Activated T-helper 1 cell treated with anti-CD3 and anti-CD28 coated beads, Interleukin-12 subunit alpha, Interleukin-12 subunit beta, Interleukin-2, Interleukin-4 antibody, amounts not matched to agents 30 ng/mL and 10 ng/mL and 1 ng/mL, durations not matched to agents 14 hours and 24 hours and 36 hours (primary cell): ENCODE measurements at regions not wholly inside any gene's neighbourhood (a gene's known extent, or its start where the extent isn't known, plus 50 kb on each side); places are given as distances from the start of the nearest gene placed in this dataset.
"Not testable (repeated sequence)": the region's sequence is repeated elsewhere in the genome, so short reads cannot be mapped to it uniquely, and the experiment has no call there.

Source experiments
- DNase-seq: peaks from one replicate; pipeline ENCODE4 v3.0.0; 2021; ENCODE audit warnings: low spot score
- H3K27ac Mint-ChIP-seq: one replicate; pipeline ENCODE4 v1.8.0; 2021; ENCODE audit warnings: mild to moderate bottlenecking, mixed read lengths
- H3K27me3 Mint-ChIP-seq: one replicate; pipeline ENCODE4 v1.8.0; 2022; ENCODE audit warnings: mild to moderate bottlenecking, moderate library complexity, mixed read lengths; ENCODE audit not compliant: insufficient read depth
- H3K36me3 Mint-ChIP-seq: one replicate; pipeline ENCODE4 v1.8.0; 2021; ENCODE audit warnings: low read depth, mixed read lengths
- H3K4me1 Mint-ChIP-seq: one replicate; pipeline ENCODE4 v1.8.0; 2021; ENCODE audit warnings: low read depth, mixed read lengths
- H3K4me3 Mint-ChIP-seq: one replicate; pipeline ENCODE4 v1.8.0; 2021; ENCODE audit warnings: mild to moderate bottlenecking, moderate library complexity, mixed read lengths
- H3K9me3 Mint-ChIP-seq: one replicate; pipeline ENCODE4 v1.8.0; 2021; ENCODE audit warnings: mixed read lengths
- intact Hi-C: fragments of 100-400 bp; cut with micrococcal nuclease; formaldehyde crosslinking; loops from one replicate; pipeline ENCODE4 v1.15.1; 2024

GRCh38 chr5:17103461-17103860 lies 114.0 kb upstream of the BASP1 start:
- no peaks in the 10 kb centered on the region for H3K36me3 Mint-ChIP-seq
- H3K4me1 Mint-ChIP-seq = no peaks in the 10 kb centered on the region
- H3K9me3 Mint-ChIP-seq = no peaks in the 10 kb centered on the region
- intact Hi-C loops = no loop called here
- no peak for DNase-seq
- H3K27ac Mint-ChIP-seq = no peak overlapping the region
- no peaks in the 10 kb centered on the region for H3K27me3 Mint-ChIP-seq
- H3K4me3 Mint-ChIP-seq = no peak overlapping the region

- intact Hi-C loops = no loop called here
- no peaks in the 10 kb centered on the region for H3K9me3 Mint-ChIP-seq
- no peaks in the 10 kb centered on the region for H3K36me3 Mint-ChIP-seq
- no peak overlapping the region for H3K4me3 Mint-ChIP-seq
- H3K27ac Mint-ChIP-seq = no peak overlapping the region
- no peaks in the 10 kb centered on the region for H3K27me3 Mint-ChIP-seq
- no peak for DNase-seq
- no peaks in the 10 kb centered on the region for H3K4me1 Mint-ChIP-seq
Observed at GRCh38 chr5:17105744-17106418, 111.5 kb upstream of the BASP1 start.

- Mint-ChIP-seq H3K4me1 (no peaks in the 10 kb centered on the region), H3K9me3 (no peaks in the 10 kb centered on the region), H3K27ac (no peak overlapping the region), H3K4me3 (no peak overlapping the region), H3K36me3 (no peaks in the 10 kb centered on the region), H3K27me3 (no peaks in the 10 kb centered on the region)
- DNase-seq = no peak
- intact Hi-C loops = no loop called here
Observed at GRCh38 chr5:17106521-17106920, 110.9 kb upstream of the BASP1 start.

- H3K4me1 Mint-ChIP-seq, H3K27ac Mint-ChIP-seq, H3K9me3 Mint-ChIP-seq, H3K4me3 Mint-ChIP-seq, H3K36me3 Mint-ChIP-seq, intact Hi-C loops, DNase-seq, H3K27me3 Mint-ChIP-seq: not testable (repeated sequence)
Observed at GRCh38 chr5:17112091-17112716, 105.2 kb upstream of the BASP1 start.

GRCh38 chr5:17113174-17113958 lies 104.1 kb upstream of the BASP1 start:
- Mint-ChIP-seq H3K4me3 (no peak overlapping the region), H3K36me3 (no peaks in the 10 kb centered on the region), H3K9me3 (no peaks in the 10 kb centered on the region), H3K27me3 (no peaks in the 10 kb centered on the region), H3K4me1 (peaks cover under 1% of the 10 kb centered on the region), H3K27ac (no peak overlapping the region)
- no peak for DNase-seq
- intact Hi-C loops = no loop called here

GRCh38 chr5:17114233-17114632 lies 103.2 kb upstream of the BASP1 start:
- H3K9me3 Mint-ChIP-seq = no peaks in the 10 kb centered on the region
- H3K36me3 Mint-ChIP-seq = no peaks in the 10 kb centered on the region
- no peak for DNase-seq
- H3K4me1 Mint-ChIP-seq = peaks cover 8% of the 10 kb centered on the region
- H3K27me3 Mint-ChIP-seq = no peaks in the 10 kb centered on the region
- intact Hi-C loops = no loop called here
- no peak overlapping the region for H3K27ac Mint-ChIP-seq
- no peak overlapping the region for H3K4me3 Mint-ChIP-seq

- H3K4me3 Mint-ChIP-seq = no peak overlapping the region
- intact Hi-C loops = no loop called here
- H3K27ac Mint-ChIP-seq = no peak overlapping the region
- no peaks in the 10 kb centered on the region for H3K9me3 Mint-ChIP-seq
- H3K36me3 Mint-ChIP-seq = no peaks in the 10 kb centered on the region
- peaks cover 8% of the 10 kb centered on the region for H3K4me1 Mint-ChIP-seq
- no peaks in the 10 kb centered on the region for H3K27me3 Mint-ChIP-seq
- DNase-seq = no peak
Observed at GRCh38 chr5:17114715-17115599, 102.5 kb upstream of the BASP1 start.

GRCh38 chr5:17115855-17116254 lies 101.6 kb upstream of the BASP1 start:
- no peak overlapping the region for H3K27ac Mint-ChIP-seq
- no peak overlapping the region for H3K4me3 Mint-ChIP-seq
- H3K36me3 Mint-ChIP-seq = no peaks in the 10 kb centered on the region
- intact Hi-C loops = no loop called here
- H3K9me3 Mint-ChIP-seq = no peaks in the 10 kb centered on the region
- H3K4me1 Mint-ChIP-seq = peaks cover 8% of the 10 kb centered on the region
- no peak for DNase-seq
- H3K27me3 Mint-ChIP-seq = no peaks in the 10 kb centered on the region

GRCh38 chr5:17118631-17119030 lies 98.8 kb upstream of the BASP1 start:
- Mint-ChIP-seq H3K36me3 (no peaks in the 10 kb centered on the region), H3K9me3 (no peaks in the 10 kb centered on the region), H3K4me3 (no peak overlapping the region), H3K27me3 (no peaks in the 10 kb centered on the region), H3K4me1 (peaks cover 8% of the 10 kb centered on the region), H3K27ac (peak overlapping the region; percentile 35)
- intact Hi-C loops = no loop called here
- DNase-seq = no peak

- intact Hi-C loops = no loop called here
- Mint-ChIP-seq H3K36me3 (no peaks in the 10 kb centered on the region), H3K4me3 (no peak overlapping the region), H3K27ac (no peak overlapping the region), H3K4me1 (peaks cover 8% of the 10 kb centered on the region), H3K27me3 (peaks cover 3% of the 10 kb centered on the region), H3K9me3 (no peaks in the 10 kb centered on the region)
- no peak for DNase-seq
Observed at GRCh38 chr5:17120209-17120608, 97.2 kb upstream of the BASP1 start.

GRCh38 chr5:17121776-17122175 lies 95.7 kb upstream of the BASP1 start:
- H3K27me3 Mint-ChIP-seq = peaks cover 3% of the 10 kb centered on the region

GRCh38 chr5:17123010-17123409 lies 94.4 kb upstream of the BASP1 start:
- Mint-ChIP-seq H3K4me3 (no peak overlapping the region), H3K9me3 (no peaks in the 10 kb centered on the region), H3K36me3 (no peaks in the 10 kb centered on the region), H3K27me3 (peaks cover 3% of the 10 kb centered on the region), H3K27ac (no peak overlapping the region), H3K4me1 (peaks cover 8% of the 10 kb centered on the region)
- no peak for DNase-seq
- intact Hi-C loops = no loop called here

More at GRCh38 chr5:17121776-17122175, 95.7 kb upstream of the BASP1 start:
- no peak for DNase-seq
- no peak overlapping the region for H3K27ac Mint-ChIP-seq
- no peaks in the 10 kb centered on the region for H3K36me3 Mint-ChIP-seq
- peaks cover 8% of the 10 kb centered on the region for H3K4me1 Mint-ChIP-seq
- H3K4me3 Mint-ChIP-seq = no peak overlapping the region
- intact Hi-C loops = no loop called here
- H3K9me3 Mint-ChIP-seq = no peaks in the 10 kb centered on the region
